Natural killer cell (primary cell): ENCODE measurements at regions not wholly inside any gene's neighbourhood (a gene's known extent, or its start where the extent isn't known, plus 50 kb on each side); places are given as distances from the start of the nearest gene placed in this dataset.

ENCODE experiments used
- ATAC-seq, 3 donors: fragments of 150-1000 bp in 2 of 3; fragments of 200-7000 bp in 1 of 3; cut with Tn5 transposase; 1 replicate in 1 of 3; 2 replicates in 2 of 3; pipeline ENCODE4 v1.10.0; 2021; ENCODE audit warnings: mild to moderate bottlenecking in 2 of 3, moderate library complexity in 2 of 3
- DNase-seq, 2 donors: peaks; one replicate each; pipeline versions ENCODE4 v3.0.0 to v3.0.0-alpha.2; 2013 to 2021; ENCODE audit warnings: mixed read lengths in 1 of 2
- H3K27ac ChIP-seq: one replicate; pipeline ENCODE4 v1.5.1; 2013; ENCODE audit warnings: mild to moderate bottlenecking, low read length
- H3K27me3 ChIP-seq: one replicate; pipeline ENCODE4 v1.6.1; 2013; ENCODE audit warnings: low read length; ENCODE audit not compliant: control insufficient read depth, insufficient read depth
- H3K36me3 ChIP-seq: one replicate; pipeline ENCODE4 v1.6.1; 2013; ENCODE audit warnings: low read length; ENCODE audit not compliant: control insufficient read depth, insufficient read depth
- H3K4me1 ChIP-seq: one replicate; pipeline ENCODE4 v1.6.1; 2013; ENCODE audit warnings: low read length; ENCODE audit not compliant: control insufficient read depth, insufficient read depth
- H3K4me3 ChIP-seq: one replicate; pipeline ENCODE4 v1.5.1; 2013; ENCODE audit warnings: low read length
- H3K9me3 ChIP-seq: one replicate; pipeline ENCODE4 v1.6.1; 2013; ENCODE audit warnings: low read length; ENCODE audit not compliant: control insufficient read depth, insufficient read depth
- H3K27ac Mint-ChIP-seq, 2 donors: one replicate each; pipeline ENCODE4 v1.8.0; 2022; ENCODE audit warnings: mild to moderate bottlenecking in 2 of 2, mixed read lengths in 2 of 2, moderate library complexity in 1 of 2
- H3K27me3 Mint-ChIP-seq, 2 donors: one replicate each; pipeline ENCODE4 v1.8.0; 2022; ENCODE audit warnings: low read depth in 2 of 2, mixed read lengths in 2 of 2
- H3K36me3 Mint-ChIP-seq: one replicate; pipeline ENCODE4 v1.8.0; 2022; ENCODE audit warnings: mixed read lengths
- H3K4me1 Mint-ChIP-seq, 2 donors: one replicate each; pipeline ENCODE4 v1.8.0; 2022; ENCODE audit warnings: mixed read lengths in 2 of 2
- H3K4me3 Mint-ChIP-seq: one replicate; pipeline ENCODE4 v1.8.0; 2022; ENCODE audit warnings: mild to moderate bottlenecking, moderate library complexity, mixed read lengths
- H3K9me3 Mint-ChIP-seq, 2 donors: one replicate each; pipeline ENCODE4 v1.8.0; 2022; ENCODE audit warnings: mixed read lengths in 2 of 2
- WGBS: methylation state at CpG from one replicate; pipeline ENCODE4 v1.1.7; 2013; ENCODE audit warnings: missing lambda C conversion rate; ENCODE audit not compliant: insufficient coverage; 5-methylcytosine and 5-hydroxymethylcytosine counted together
- intact Hi-C: fragments of 100-400 bp; cut with micrococcal nuclease; formaldehyde crosslinking; loops from one replicate; pipeline ENCODE4 v1.14.2; 2022
- TF ChIP-seq, protein P1 (sequence below): fragments of 200-600 bp; IDR thresholded peaks from one replicate; pipeline ENCODE4 v1.8.0; 2022; ENCODE audit warnings: antibody characterized with exemption

DNA sequence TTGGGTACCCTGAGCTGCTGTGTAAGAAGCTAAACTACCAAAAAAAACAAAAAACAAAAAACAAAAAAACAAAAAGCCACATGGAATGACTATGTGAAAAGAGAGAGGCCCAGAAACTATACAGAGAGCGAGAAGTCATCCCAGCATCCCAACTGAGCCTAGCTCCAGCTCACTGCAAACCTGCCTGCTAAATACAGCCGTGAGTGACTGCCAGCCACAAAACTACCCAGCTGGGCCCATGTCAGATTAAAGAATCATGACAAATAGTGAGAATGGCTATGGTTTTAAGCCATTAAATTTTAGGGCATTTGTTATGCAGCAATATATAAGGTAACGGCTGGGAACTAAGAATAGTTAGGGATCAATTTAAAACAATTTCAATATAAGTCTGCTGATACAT is 335.1 kb upstream of the PDE4D start:
- H3K36me3 Mint-ChIP-seq = no peaks in the 10 kb centered on the region
- no peak for DNase-seq
- Histone ChIP-seq H3K27ac (no peak overlapping the region), H3K4me3 (no peak overlapping the region), H3K4me1 (no peaks in the 10 kb centered on the region), H3K9me3 (no peaks in the 10 kb centered on the region), H3K36me3 (no peaks in the 10 kb centered on the region), H3K27me3 (no peaks in the 10 kb centered on the region)
- WGBS = 94% methylated on average over 2 of the region's 3 CpGs
- no peak overlapping the region for H3K27ac Mint-ChIP-seq
- H3K4me3 Mint-ChIP-seq = no peak overlapping the region
- intact Hi-C loops = no loop called here
- TF ChIP-seq, protein P1, sequence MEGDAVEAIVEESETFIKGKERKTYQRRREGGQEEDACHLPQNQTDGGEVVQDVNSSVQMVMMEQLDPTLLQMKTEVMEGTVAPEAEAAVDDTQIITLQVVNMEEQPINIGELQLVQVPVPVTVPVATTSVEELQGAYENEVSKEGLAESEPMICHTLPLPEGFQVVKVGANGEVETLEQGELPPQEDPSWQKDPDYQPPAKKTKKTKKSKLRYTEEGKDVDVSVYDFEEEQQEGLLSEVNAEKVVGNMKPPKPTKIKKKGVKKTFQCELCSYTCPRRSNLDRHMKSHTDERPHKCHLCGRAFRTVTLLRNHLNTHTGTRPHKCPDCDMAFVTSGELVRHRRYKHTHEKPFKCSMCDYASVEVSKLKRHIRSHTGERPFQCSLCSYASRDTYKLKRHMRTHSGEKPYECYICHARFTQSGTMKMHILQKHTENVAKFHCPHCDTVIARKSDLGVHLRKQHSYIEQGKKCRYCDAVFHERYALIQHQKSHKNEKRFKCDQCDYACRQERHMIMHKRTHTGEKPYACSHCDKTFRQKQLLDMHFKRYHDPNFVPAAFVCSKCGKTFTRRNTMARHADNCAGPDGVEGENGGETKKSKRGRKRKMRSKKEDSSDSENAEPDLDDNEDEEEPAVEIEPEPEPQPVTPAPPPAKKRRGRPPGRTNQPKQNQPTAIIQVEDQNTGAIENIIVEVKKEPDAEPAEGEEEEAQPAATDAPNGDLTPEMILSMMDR = no peak
- H3K4me1 Mint-ChIP-seq = no peaks in the 10 kb centered on the region
- peaks cover 0 to 5% of the 10 kb centered on the region in 2 donors for H3K9me3 Mint-ChIP-seq
- no peak for ATAC-seq
- H3K27me3 Mint-ChIP-seq = no peaks in the 10 kb centered on the region

DNA sequence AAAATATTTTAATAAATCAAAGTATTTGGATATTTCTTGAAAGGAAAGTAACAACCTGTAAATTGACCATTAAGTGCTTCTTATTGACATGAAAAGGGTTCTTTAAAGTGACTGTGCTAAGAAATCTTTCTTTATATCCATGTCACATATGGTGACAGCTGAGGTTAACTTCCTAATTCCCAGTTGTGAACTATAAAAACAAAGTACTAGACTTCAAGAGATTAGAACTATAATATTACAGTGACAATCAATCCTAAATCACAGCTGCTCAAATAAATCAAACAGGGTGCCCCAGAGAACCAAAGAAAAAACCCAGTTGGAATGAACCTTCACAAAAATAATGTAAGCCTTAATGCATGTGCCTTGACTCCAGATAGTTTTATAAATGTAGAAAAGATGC is 332.6 kb upstream of the PDE4D start:
- Histone ChIP-seq H3K9me3 (no peaks in the 10 kb centered on the region), H3K27me3 (no peaks in the 10 kb centered on the region), H3K4me1 (no peaks in the 10 kb centered on the region), H3K4me3 (no peak overlapping the region), H3K36me3 (no peaks in the 10 kb centered on the region), H3K27ac (no peak overlapping the region)
- no peak for DNase-seq
- intact Hi-C loops = no loop called here
- Mint-ChIP-seq H3K36me3 (no peaks in the 10 kb centered on the region), H3K27ac (no peak overlapping the region), H3K4me3 (no peak overlapping the region), H3K4me1 (no peaks in the 10 kb centered on the region), H3K9me3 (peaks cover 0 to 5% of the 10 kb centered on the region in 2 donors), H3K27me3 (no peaks in the 10 kb centered on the region)
- ATAC-seq = no peak
- TF ChIP-seq, protein P1 = no peak

DNA sequence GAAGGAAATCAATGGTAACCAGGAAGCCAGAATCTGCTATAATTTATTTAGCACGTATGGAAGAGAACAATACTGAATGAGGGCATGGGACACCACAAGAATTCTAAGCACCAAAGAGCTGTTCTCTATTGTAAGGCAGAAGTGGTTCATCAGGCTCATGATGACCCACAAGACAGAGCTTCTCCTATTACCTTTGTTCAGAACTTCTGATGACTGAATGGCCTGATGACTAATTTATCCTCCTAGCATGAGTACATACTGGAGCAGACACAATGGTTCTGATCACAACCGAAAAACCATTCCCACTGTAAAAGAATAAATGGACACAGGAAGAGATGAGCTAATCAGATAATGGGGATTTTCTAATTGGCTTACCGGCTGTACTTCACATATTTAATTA is 329.8 kb upstream of the PDE4D start:
- Histone ChIP-seq H3K4me3 (no peak overlapping the region), H3K27me3 (no peaks in the 10 kb centered on the region), H3K27ac (no peak overlapping the region), H3K4me1 (no peaks in the 10 kb centered on the region), H3K9me3 (no peaks in the 10 kb centered on the region), H3K36me3 (no peaks in the 10 kb centered on the region)
- H3K36me3 Mint-ChIP-seq = no peaks in the 10 kb centered on the region
- WGBS = 71% methylated on average over 1 of the region's 3 CpGs
- no peak overlapping the region for H3K4me3 Mint-ChIP-seq
- no peaks in the 10 kb centered on the region for H3K27me3 Mint-ChIP-seq
- H3K9me3 Mint-ChIP-seq = peaks cover 0 to 5% of the 10 kb centered on the region in 2 donors
- DNase-seq = no peak
- intact Hi-C loops = no loop called here
- ATAC-seq = no peak
- H3K27ac Mint-ChIP-seq = no peak overlapping the region
- no peaks in the 10 kb centered on the region for H3K4me1 Mint-ChIP-seq
- TF ChIP-seq, protein P1 = no peak

DNA sequence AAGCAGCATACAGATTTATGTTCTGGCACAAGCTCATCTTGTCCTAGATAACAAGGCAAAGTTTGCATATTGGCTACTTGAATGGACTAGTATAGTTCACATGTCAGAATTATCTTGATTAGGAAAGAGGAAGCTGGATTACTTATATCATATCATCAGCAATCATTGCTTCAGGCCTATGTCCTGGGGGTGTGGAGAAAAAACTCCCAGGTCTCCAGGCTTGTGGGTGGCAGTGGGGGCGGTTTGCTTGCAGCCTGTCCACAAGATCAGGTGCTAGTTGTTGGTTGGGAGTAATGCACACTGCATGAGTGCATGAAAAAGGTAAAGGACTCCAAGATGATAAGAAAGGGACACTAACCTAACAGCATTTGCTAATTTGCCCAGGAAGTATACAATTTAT is 326.4 kb upstream of the PDE4D start:
- WGBS = 90% methylated on average over 1 of the region's 1 CpG
- Mint-ChIP-seq H3K4me1 (no peaks in the 10 kb centered on the region), H3K36me3 (no peaks in the 10 kb centered on the region), H3K4me3 (no peak overlapping the region), H3K27me3 (no peaks in the 10 kb centered on the region), H3K27ac (no peak overlapping the region), H3K9me3 (peaks cover 1 to 4% of the 10 kb centered on the region in 2 donors)
- H3K4me1 ChIP-seq = no peaks in the 10 kb centered on the region
- TF ChIP-seq, protein P1 = no peak
- no peaks in the 10 kb centered on the region for H3K27me3 ChIP-seq
- H3K27ac ChIP-seq = no peak overlapping the region
- H3K36me3 ChIP-seq = no peaks in the 10 kb centered on the region
- H3K4me3 ChIP-seq = no peak overlapping the region
- no peaks in the 10 kb centered on the region for H3K9me3 ChIP-seq
- no peak for DNase-seq
- ATAC-seq = peak in 1 of 3 donors; percentile 30
- intact Hi-C loops = no loop called here
